H1 (cell line): ENCODE measurements at regions not wholly inside any gene's neighbourhood (a gene's known extent, or its start where the extent isn't known, plus 50 kb on each side); places are given as distances from the start of the nearest gene placed in this dataset.

ENCODE experiments used
- CTCF ChIA-PET: fragments of 300-600 bp; sonication (Branson Sonifier 250); formaldehyde crosslinking; loops from one replicate; lab custom pipeline; 2021; ENCODE audit not compliant: partially characterized antibody; lab: Charles Lee
- POLR2A ChIA-PET: fragments of 300-600 bp; sonication (Branson Sonifier 250); formaldehyde crosslinking; loops from one replicate; lab custom pipeline; 2021; ENCODE audit warnings: inconsistent platforms; ENCODE audit not compliant: partially characterized antibody; lab: Charles Lee
- DNase-seq, 2 experiments: peaks; one replicate each; pipeline versions ENCODE4 v3.0.0 to v3.0.0-alpha.2; 2010 to 2022; ENCODE audit warnings: low spot score in 2 of 2, low read depth in 1 of 2, mixed read lengths in 1 of 2
- FAIRE-seq: peaks from 2 replicates; lab custom pipeline; 2011; peaks lifted over from hg19 to GRCh38; lab: Jason Lieb, UNC
- H2AFZ ChIP-seq: 2 replicates; pipeline ENCODE4 v1.8.1; 2012; ENCODE audit warnings: low read length, inconsistent platforms
- H2AK5ac ChIP-seq: 2 replicates; pipeline ENCODE4 v1.6.1; 2013; ENCODE audit warnings: low read depth, low read length
- H2BK120ac ChIP-seq: replicated peaks from 2 replicates; pipeline ENCODE3; 2013; ENCODE audit warnings: low read depth, low read length, inconsistent platforms
- H2BK12ac ChIP-seq: 2 replicates; pipeline ENCODE4 v1.6.1; 2013; ENCODE audit warnings: low read depth, low read length
- H2BK15ac ChIP-seq: 2 replicates; pipeline ENCODE4 v1.6.1; 2013; ENCODE audit warnings: low read length
- H2BK20ac ChIP-seq: 2 replicates; pipeline ENCODE4 v1.6.1; 2013; ENCODE audit warnings: low read length
- H2BK5ac ChIP-seq: 2 replicates; pipeline ENCODE4 v1.6.1; 2013; ENCODE audit warnings: low read depth, low read length
- H3K14ac ChIP-seq: 2 replicates; pipeline ENCODE4 v1.6.1; 2013; ENCODE audit warnings: inconsistent platforms; ENCODE audit not compliant: insufficient read length
- H3K18ac ChIP-seq: 2 replicates; pipeline ENCODE4 v1.6.1; 2013; ENCODE audit warnings: low read length; ENCODE audit errors: extremely low read depth
- H3K23ac ChIP-seq: 2 replicates; pipeline ENCODE4 v1.6.1; 2013; ENCODE audit warnings: inconsistent platforms; ENCODE audit not compliant: insufficient read length
- H3K23me2 ChIP-seq: 2 replicates; pipeline ENCODE4 v1.6.1; 2013; ENCODE audit warnings: low read depth, low read length
- H3K27ac ChIP-seq: 2 replicates; pipeline ENCODE4 v1.6.1; 2011; ENCODE audit warnings: low read depth, low read length, inconsistent platforms
- H3K27me3 ChIP-seq, 4 experiments: replicated peaks in 1 of 4; 1 replicate in 1 of 4; 2 replicates in 3 of 4; pipeline versions ENCODE4 v1.6.1 to v1.8.1; 2011 to 2013; ENCODE audit warnings: low read length in 3 of 4, mild to moderate bottlenecking in 3 of 4, inconsistent platforms in 2 of 4, mixed read lengths in 2 of 4, moderate library complexity in 1 of 4; ENCODE audit not compliant: control insufficient read depth in 3 of 4, insufficient read depth in 3 of 4; ENCODE audit errors: extremely low read depth in 1 of 4
- H3K36me3 ChIP-seq, 4 experiments: 2 replicates each; pipeline versions ENCODE4 v1.6.1 to v1.8.1; 2011 to 2013; ENCODE audit warnings: mild to moderate bottlenecking in 4 of 4, low read length in 3 of 4, moderate library complexity in 2 of 4, control low read depth in 1 of 4, inconsistent platforms in 1 of 4; ENCODE audit not compliant: insufficient read depth in 4 of 4, control insufficient read depth in 2 of 4
- H3K4ac ChIP-seq: replicated peaks from 2 replicates; pipeline ENCODE3; 2013; ENCODE audit warnings: low read length, low read depth, mixed read lengths, inconsistent platforms; ENCODE audit not compliant: insufficient read length
- H3K4me1 ChIP-seq, 4 experiments: replicated peaks in 1 of 4; 1 replicate in 1 of 4; 2 replicates in 3 of 4; pipeline versions ENCODE4 v1.6.1 to v1.8.1; 2011 to 2013; ENCODE audit warnings: low read length in 3 of 4, inconsistent platforms in 2 of 4, mixed read lengths in 1 of 4; ENCODE audit not compliant: insufficient read depth in 4 of 4, control insufficient read depth in 3 of 4
- H3K4me2 ChIP-seq, 2 experiments: 2 replicates each; pipeline versions ENCODE4 v1.6.1 to v1.8.1; 2011 to 2013; ENCODE audit warnings: low read depth in 2 of 2, low read length in 2 of 2, control low read depth in 1 of 2, inconsistent platforms in 1 of 2, mild to moderate bottlenecking in 1 of 2; ENCODE audit not compliant: insufficient read depth in 1 of 2
- H3K4me3 ChIP-seq, 4 experiments: fragments of 200-600, 300-600 bp in 1 of 4; sonication (generic), shearing (Covaris generic), sonication (Bioruptor Twin) in 1 of 4; 2 replicates each; pipeline versions ENCODE4 v1.5.1 to v1.8.1; 2011 to 2016; ENCODE audit warnings: low read length in 4 of 4, low read depth in 3 of 4, control low read depth in 2 of 4, inconsistent platforms in 2 of 4, mild to moderate bottlenecking in 2 of 4, mixed read lengths in 1 of 4, moderate library complexity in 1 of 4; ENCODE audit not compliant: insufficient read depth in 2 of 4; ENCODE audit errors: extremely low read depth in 1 of 4
- H3K56ac ChIP-seq: replicated peaks from 2 replicates; pipeline ENCODE3; 2013; ENCODE audit warnings: low read depth, mild to moderate bottlenecking, mixed read lengths, low read length, inconsistent platforms; ENCODE audit not compliant: insufficient read length
- H3K79me1 ChIP-seq: 2 replicates; pipeline ENCODE4 v1.6.1; 2013; ENCODE audit warnings: low read depth, low read length, control low read depth
- H3K79me2 ChIP-seq, 2 experiments: 2 replicates each; pipeline versions ENCODE4 v1.6.1 to v1.8.1; 2012 to 2013; ENCODE audit warnings: low read length in 2 of 2, mild to moderate bottlenecking in 2 of 2, inconsistent platforms in 1 of 2; ENCODE audit not compliant: insufficient read depth in 2 of 2, control insufficient read depth in 1 of 2
- H3K9ac ChIP-seq, 4 experiments: replicated peaks in 1 of 4; 1 replicate in 1 of 4; 2 replicates in 3 of 4; pipeline versions ENCODE4 v1.6.1 to v1.8.1; 2011 to 2013; ENCODE audit warnings: low read depth in 3 of 4, low read length in 3 of 4, control low read depth in 2 of 4, mild to moderate bottlenecking in 2 of 4, moderate library complexity in 2 of 4, inconsistent platforms in 1 of 4; ENCODE audit errors: extremely low read depth in 1 of 4
- H3K9me3 ChIP-seq, 2 experiments: 2 replicates each; pipeline versions ENCODE4 v1.6.1 to v1.8.1; 2012 to 2013; ENCODE audit warnings: mild to moderate bottlenecking in 2 of 2, moderate library complexity in 2 of 2, control low read depth in 1 of 2, inconsistent platforms in 1 of 2, low read depth in 1 of 2, low read length in 1 of 2, mixed read lengths in 1 of 2; ENCODE audit not compliant: insufficient read depth in 2 of 2
- H4K20me1 ChIP-seq, 2 experiments: replicated peaks in 1 of 2; 2 replicates each; pipeline versions ENCODE3 to v1.8.1; 2011 to 2013; ENCODE audit warnings: inconsistent platforms in 2 of 2, low read length in 2 of 2, mild to moderate bottlenecking in 1 of 2; ENCODE audit not compliant: insufficient read depth in 2 of 2, control insufficient read depth in 1 of 2
- H4K5ac ChIP-seq: 2 replicates; pipeline ENCODE4 v1.6.1; 2013; ENCODE audit warnings: low read length, low read depth, mixed read lengths, inconsistent platforms; ENCODE audit not compliant: insufficient read length
- H4K8ac ChIP-seq: 2 replicates; pipeline ENCODE4 v1.8.0; 2013; ENCODE audit warnings: mild to moderate bottlenecking, moderate library complexity, low read length, inconsistent platforms; ENCODE audit not compliant: insufficient read depth; ENCODE audit errors: extremely low read depth
- H4K91ac ChIP-seq: replicated peaks from 2 replicates; pipeline ENCODE3; 2013; ENCODE audit warnings: low read length, mixed read lengths, inconsistent platforms; ENCODE audit not compliant: insufficient read length
- BACH1 ChIP-seq: IDR thresholded peaks from 2 replicates; pipeline ENCODE4 v1.6.1; 2012; ENCODE audit warnings: low read length, improper control_type of control experiment
- CHD2 ChIP-seq: IDR thresholded peaks from 2 replicates; pipeline ENCODE4 v1.6.1; 2012; ENCODE audit warnings: low read length, improper control_type of control experiment
- EGR1 ChIP-seq: IDR thresholded peaks from 2 replicates; pipeline ENCODE4 v1.6.1; 2011; ENCODE audit warnings: low read depth, low read length, borderline replicate concordance
- RBBP5 ChIP-seq: IDR thresholded peaks from 2 replicates; pipeline ENCODE4 v1.7.1; 2012; ENCODE audit warnings: low read depth, mild to moderate bottlenecking, inconsistent platforms, low read length, moderate library complexity, borderline replicate concordance
- RXRA ChIP-seq: IDR thresholded peaks from 2 replicates; pipeline ENCODE4 v1.6.1; 2011; ENCODE audit warnings: low read depth, mild to moderate bottlenecking, low read length, moderate library complexity; ENCODE audit not compliant: insufficient read depth
- SAP30 ChIP-seq: fragments of 300-600 bp; sonication (generic); IDR thresholded peaks from 2 replicates; pipeline ENCODE4 v1.7.1; 2012; ENCODE audit warnings: low read length, moderate library complexity, mild to moderate bottlenecking, inconsistent platforms; ENCODE audit not compliant: insufficient read depth, insufficient replicate concordance
- WGBS, 2 experiments: shearing (Covaris generic) in 1 of 2; methylation state at CpG; one replicate each; pipeline versions ENCODE4 v1.1.6 to v1.1.7; 2013 to 2015; ENCODE audit warnings: low lambda C conversion rate in 2 of 2, mixed read lengths in 2 of 2, inconsistent platforms in 1 of 2, low coverage in 1 of 2, missing lambda C conversion rate in 1 of 2; ENCODE audit not compliant: insufficient replicate concordance in 2 of 2, insufficient coverage in 1 of 2, insufficient read length in 1 of 2; ENCODE audit errors: extremely low coverage in 1 of 2, missing lambda C conversion rate in 1 of 2; 5-methylcytosine and 5-hydroxymethylcytosine counted together

DNA sequence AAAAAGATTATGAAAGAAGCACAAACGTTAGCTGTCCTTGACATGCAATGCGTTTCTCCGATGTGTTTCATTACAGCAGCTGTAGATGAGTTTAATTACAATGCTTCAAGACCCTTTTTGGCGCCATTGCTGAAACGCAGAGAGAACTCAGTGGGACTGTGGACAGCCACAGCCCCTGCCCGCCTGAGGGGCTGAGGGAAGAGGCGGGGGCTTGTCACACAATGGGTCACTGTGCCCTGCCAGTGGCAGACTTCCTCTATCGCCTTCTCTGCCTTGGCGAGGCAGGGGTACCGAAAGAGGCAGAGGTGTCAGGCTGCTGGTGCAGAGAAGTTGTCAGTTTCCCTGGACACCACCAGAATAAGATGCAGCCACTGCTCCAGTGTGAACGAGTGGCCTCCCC lies 252.0 kb downstream of the NR2F2 start:
- ChIA-PET CTCF (interaction anchor here (1.0 kb wide), 1 partner anchor 212 kb away, joined by 3 read pairs; no protein-coding TSS in a partner anchor), POLR2A (no interaction called here)
- Histone ChIP-seq H2BK12ac (no peak overlapping the region), H2BK120ac (no peak overlapping the region), H4K91ac (no peak overlapping the region), H2AK5ac (no peak overlapping the region), H2BK5ac (no peak overlapping the region), H3K79me2 (no peaks in the 10 kb centered on the region), H3K4me2 (no peak overlapping the region), H3K4me3 (no peak overlapping the region), H3K23ac (no peak overlapping the region), H3K27ac (no peak overlapping the region), H3K23me2 (no peaks in the 10 kb centered on the region), H4K5ac (no peak overlapping the region), H2BK15ac (no peak overlapping the region), H3K27me3 (no peaks in the 10 kb centered on the region; a peak in 1 of 7 replicates), H3K79me1 (no peaks in the 10 kb centered on the region), H2AFZ (no peak overlapping the region), H3K14ac (no peak overlapping the region), H3K56ac (no peak overlapping the region), H3K4ac (no peak overlapping the region), H3K9ac (no peak overlapping the region), H3K9me3 (no peaks in the 10 kb centered on the region), H2BK20ac (no peak overlapping the region), H3K36me3 (no peaks in the 10 kb centered on the region), H4K20me1 (no peaks in the 10 kb centered on the region), H3K18ac (no peak overlapping the region), H4K8ac (no peak overlapping the region; the same call in 1 of the 2 replicates), H3K4me1 (peaks cover 0 to 2% (median 1%) of the 10 kb centered on the region in 4 experiments; a peak in 6 of 7 replicates)
- DNase-seq = no peak
- 85% methylated on average over 11 of the region's 11 CpGs; no CpG with 5 or more reads in 1 of the 2 experiments for WGBS, 2 experiments
- no peak for TF ChIP-seq BACH1
- no peak for TF ChIP-seq EGR1
- no peak for TF ChIP-seq RBBP5
- TF ChIP-seq RXRA = no peak
- TF ChIP-seq SAP30 = no peak
- TF ChIP-seq CHD2 = no peak
- no peak for FAIRE-seq
